ENCODE measurements at regions not wholly inside any gene's neighbourhood (a gene's known extent, or its start where the extent isn't known, plus 50 kb on each side); places are given as distances from the start of the nearest gene placed in this dataset.

DNA sequence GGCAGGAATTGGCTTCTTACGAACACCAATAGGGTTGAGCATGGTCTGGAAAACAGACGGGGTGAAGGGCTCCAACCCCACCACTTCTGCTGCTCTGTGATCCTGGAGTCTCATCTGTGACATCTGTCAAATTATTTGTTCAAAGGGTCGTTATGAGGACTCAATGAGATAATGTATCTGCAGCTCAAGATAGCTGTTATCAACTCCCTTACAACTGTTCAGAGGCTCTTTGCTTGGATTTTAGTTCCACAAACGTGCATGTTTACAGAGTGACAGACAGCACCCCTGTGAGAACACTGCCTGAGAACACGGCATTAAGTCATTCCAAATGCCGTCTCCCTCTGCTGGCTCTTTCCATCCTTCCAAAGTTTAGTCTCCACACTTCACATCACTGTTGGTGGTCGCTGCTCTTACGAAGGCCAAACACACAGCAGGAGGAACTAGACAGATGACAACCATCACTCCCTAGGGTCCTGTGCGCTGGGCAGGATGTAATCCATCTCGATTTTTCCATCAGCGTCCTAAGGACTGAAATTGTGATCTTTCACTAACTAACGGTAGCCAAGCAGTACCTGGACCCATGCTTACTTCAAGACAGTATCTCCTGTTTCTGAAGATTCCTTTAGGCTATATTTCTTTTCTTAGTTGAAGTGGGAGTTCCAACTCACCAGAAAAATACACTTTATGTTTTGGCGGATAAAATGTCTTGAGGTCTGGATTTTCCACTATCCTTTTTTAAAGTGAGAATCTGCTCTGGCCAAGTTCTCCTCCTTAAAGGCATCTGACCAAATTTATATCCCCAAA lies 220.3 kb downstream of the ANAPC1 start:
- no peak overlapping the region for H3K4me2 ChIP-seq (ENCODE audit: insufficient read depth, low read length, poor library complexity, severe bottlenecking)
- no peak overlapping the region for H3K4ac ChIP-seq (ENCODE audit: low read length)
- peak overlapping the region; percentile 58 for H2AK5ac ChIP-seq (ENCODE audit: low read depth, low read length)
- no peak overlapping the region for H3K9ac ChIP-seq (ENCODE audit: low read depth, low read length, poor library complexity)
- no peak overlapping the region for H2AFZ ChIP-seq (ENCODE audit: low read length)
- no peak for DNase-seq (ENCODE audit: low spot score)
- H3K4me1 ChIP-seq (ENCODE audit: control insufficient read depth in 2 of 2, insufficient read depth in 1 of 2, low read depth in 1 of 2, low read length in 2 of 2), result peaks cover 2 to 11% of the 10 kb centered on the region in 2 donors
- H3K18ac ChIP-seq (ENCODE audit: low read length), result peak overlapping the region; percentile 73
- no peak overlapping the region for H3K14ac ChIP-seq (ENCODE audit: low read length)
- H4K8ac ChIP-seq (ENCODE audit: low read depth, low read length), result no peak overlapping the region
- H3K27ac ChIP-seq (replicated peaks; ENCODE audit: low read length), result no peak overlapping the region
- no peak overlapping the region for H2BK15ac ChIP-seq (ENCODE audit: low read length)
- H3K36me3 ChIP-seq (replicated peaks in 1 of 2; ENCODE audit: control insufficient read depth in 2 of 2, insufficient read depth in 2 of 2, low read length in 2 of 2), result no peaks in the 10 kb centered on the region
- no peak overlapping the region for H3K4me3 ChIP-seq (ENCODE audit: low read length in 2 of 2)
- H2BK5ac ChIP-seq (ENCODE audit: low read length), result no peak overlapping the region
- H4K91ac ChIP-seq (ENCODE audit: low read depth, low read length, poor library complexity), result no peak overlapping the region
- WGBS, 2 donors (ENCODE audit: extremely low coverage in 2 of 2, insufficient read length in 2 of 2, insufficient replicate concordance in 1 of 2), result no CpG with 5 or more reads among the region's 13 CpGs
- H3K79me1 ChIP-seq (ENCODE audit: low read depth, low read length), result no peaks in the 10 kb centered on the region
- H3K27me3 ChIP-seq (ENCODE audit: control insufficient read depth in 3 of 3, insufficient read depth in 3 of 3, low read depth in 1 of 3, low read length in 3 of 3), result no peaks in the 10 kb centered on the region
- no peak overlapping the region for H2BK12ac ChIP-seq (ENCODE audit: low read length)
- H2BK120ac ChIP-seq (ENCODE audit: low read depth, low read length), result no peak overlapping the region
- peaks cover 12 to 14% of the 10 kb centered on the region in 2 donors for H3K9me3 ChIP-seq (replicated peaks in 1 of 2; ENCODE audit: control insufficient read depth in 2 of 2, insufficient read depth in 1 of 2, low read depth in 1 of 2, low read length in 2 of 2)
- H3K23ac ChIP-seq (ENCODE audit: low read depth, low read length, poor library complexity), result peak overlapping the region; percentile 25

DNA sequence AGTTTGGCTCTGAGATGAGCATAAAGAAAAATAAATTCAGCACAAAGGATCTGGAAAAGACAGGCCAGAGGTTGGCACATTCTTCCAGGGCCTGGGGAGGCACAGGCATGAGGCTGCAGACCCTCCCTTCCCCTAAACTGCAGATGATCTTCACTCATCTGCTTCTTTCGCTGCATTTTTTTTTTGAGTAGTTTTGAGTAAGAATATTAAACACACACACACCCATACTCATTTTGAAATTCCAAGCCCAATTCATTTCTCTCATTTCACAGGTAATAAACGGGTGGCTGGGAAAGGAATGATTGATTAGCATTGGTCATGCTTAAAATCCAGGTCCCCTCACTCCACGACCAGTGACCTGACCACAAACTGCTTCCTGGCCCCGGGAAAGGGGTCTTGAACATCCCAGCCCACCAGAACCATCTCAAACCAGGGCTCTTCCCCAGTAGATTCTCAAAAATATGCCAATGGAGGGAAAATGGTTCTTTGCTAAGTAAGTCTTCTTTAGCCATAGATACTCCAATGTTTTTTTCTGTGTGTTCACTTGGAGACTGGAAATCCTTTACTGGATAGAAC lies 219.6 kb downstream of the ANAPC1 start:
- no peak overlapping the region for H2BK15ac ChIP-seq (ENCODE audit: low read length)
- H2AFZ ChIP-seq (ENCODE audit: low read length), result no peak overlapping the region
- H3K14ac ChIP-seq (ENCODE audit: low read length), result no peak overlapping the region
- H2BK12ac ChIP-seq (ENCODE audit: low read length), result no peak overlapping the region
- H3K27ac ChIP-seq (replicated peaks; ENCODE audit: low read length), result no peak overlapping the region
- no peaks in the 10 kb centered on the region for H3K27me3 ChIP-seq (ENCODE audit: control insufficient read depth in 3 of 3, insufficient read depth in 3 of 3, low read depth in 1 of 3, low read length in 3 of 3)
- no peak overlapping the region for H2BK5ac ChIP-seq (ENCODE audit: low read length)
- WGBS, 2 donors (ENCODE audit: extremely low coverage in 2 of 2, insufficient read length in 2 of 2, insufficient replicate concordance in 1 of 2), result no CpG with 5 or more reads among the region's 4 CpGs
- no peak overlapping the region for H3K23ac ChIP-seq (ENCODE audit: low read depth, low read length, poor library complexity)
- H3K4me3 ChIP-seq (ENCODE audit: low read length in 2 of 2), result no peak overlapping the region
- no peak overlapping the region for H4K91ac ChIP-seq (ENCODE audit: low read depth, low read length, poor library complexity)
- peaks cover 14 to 20% of the 10 kb centered on the region in 2 donors for H3K9me3 ChIP-seq (replicated peaks in 1 of 2; ENCODE audit: control insufficient read depth in 2 of 2, insufficient read depth in 1 of 2, low read depth in 1 of 2, low read length in 2 of 2)
- H2AK5ac ChIP-seq (ENCODE audit: low read depth, low read length), result no peak overlapping the region
- no peak overlapping the region for H3K18ac ChIP-seq (ENCODE audit: low read length)
- H3K79me1 ChIP-seq (ENCODE audit: low read depth, low read length), result no peaks in the 10 kb centered on the region
- H4K8ac ChIP-seq (ENCODE audit: low read depth, low read length), result no peak overlapping the region
- H3K4ac ChIP-seq (ENCODE audit: low read length), result no peak overlapping the region
- H2BK120ac ChIP-seq (ENCODE audit: low read depth, low read length), result no peak overlapping the region
- no peaks in the 10 kb centered on the region for H3K36me3 ChIP-seq (replicated peaks in 1 of 2; ENCODE audit: control insufficient read depth in 2 of 2, insufficient read depth in 2 of 2, low read length in 2 of 2)
- peaks cover 2 to 6% of the 10 kb centered on the region in 2 donors for H3K4me1 ChIP-seq (ENCODE audit: control insufficient read depth in 2 of 2, insufficient read depth in 1 of 2, low read depth in 1 of 2, low read length in 2 of 2)
- no peak overlapping the region for H3K4me2 ChIP-seq (ENCODE audit: insufficient read depth, low read length, poor library complexity, severe bottlenecking)
- DNase-seq (ENCODE audit: low spot score), result no peak
- H3K9ac ChIP-seq (ENCODE audit: low read depth, low read length, poor library complexity), result no peak overlapping the region

DNA sequence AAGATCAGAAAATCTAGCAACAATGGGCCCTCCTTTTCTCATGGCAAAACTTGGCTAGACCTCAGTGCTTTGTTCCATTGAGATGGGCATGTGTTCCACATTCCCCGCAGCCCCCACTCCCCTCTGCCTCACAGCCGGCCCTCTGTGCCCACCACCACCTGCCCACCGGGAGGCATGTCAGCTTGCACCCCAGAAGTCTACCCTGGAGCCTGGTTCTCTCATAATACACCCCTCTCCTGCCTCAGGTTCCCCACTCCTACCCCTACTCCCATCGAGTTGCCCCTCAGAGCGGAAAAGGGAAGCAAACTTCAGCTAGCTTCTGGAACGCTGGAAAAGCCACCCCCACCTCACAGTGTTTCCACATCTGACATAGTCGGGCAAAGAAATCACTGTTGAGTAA lies 219.0 kb downstream of the ANAPC1 start:
- Histone ChIP-seq H4K8ac (ENCODE audit: low read depth, low read length) (no peak overlapping the region), H3K27me3 (ENCODE audit: control insufficient read depth in 3 of 3, insufficient read depth in 3 of 3, low read depth in 1 of 3, low read length in 3 of 3) (no peaks in the 10 kb centered on the region), H2BK120ac (ENCODE audit: low read depth, low read length) (no peak overlapping the region), H3K4me2 (ENCODE audit: insufficient read depth, low read length, poor library complexity, severe bottlenecking) (no peak overlapping the region), H3K27ac (replicated peaks; ENCODE audit: low read length) (no peak overlapping the region), H2BK15ac (ENCODE audit: low read length) (no peak overlapping the region), H3K18ac (ENCODE audit: low read length) (peak overlapping the region; percentile 20), H4K91ac (ENCODE audit: low read depth, low read length, poor library complexity) (no peak overlapping the region), H2BK12ac (ENCODE audit: low read length) (no peak overlapping the region), H3K4me1 (ENCODE audit: control insufficient read depth in 2 of 2, insufficient read depth in 1 of 2, low read depth in 1 of 2, low read length in 2 of 2) (peaks cover 1% of the 10 kb centered on the region in 2 donors), H3K79me1 (ENCODE audit: low read depth, low read length) (no peaks in the 10 kb centered on the region), H3K9me3 (replicated peaks in 1 of 2; ENCODE audit: control insufficient read depth in 2 of 2, insufficient read depth in 1 of 2, low read depth in 1 of 2, low read length in 2 of 2) (peaks cover 14 to 21% of the 10 kb centered on the region in 2 donors), H3K4ac (ENCODE audit: low read length) (no peak overlapping the region), H3K4me3 (ENCODE audit: low read length in 2 of 2) (no peak overlapping the region), H3K36me3 (replicated peaks in 1 of 2; ENCODE audit: control insufficient read depth in 2 of 2, insufficient read depth in 2 of 2, low read length in 2 of 2) (no peaks in the 10 kb centered on the region), H2AK5ac (ENCODE audit: low read depth, low read length) (peak overlapping the region; percentile 11), H2AFZ (ENCODE audit: low read length) (no peak overlapping the region), H3K23ac (ENCODE audit: low read depth, low read length, poor library complexity) (no peak overlapping the region), H3K9ac (ENCODE audit: low read depth, low read length, poor library complexity) (no peak overlapping the region), H3K14ac (ENCODE audit: low read length) (no peak overlapping the region), H2BK5ac (ENCODE audit: low read length) (no peak overlapping the region)
- no CpG with 5 or more reads among the region's 7 CpGs for WGBS, 2 donors (ENCODE audit: extremely low coverage in 2 of 2, insufficient read length in 2 of 2, insufficient replicate concordance in 1 of 2)
- no peak for DNase-seq (ENCODE audit: low spot score)

DNA sequence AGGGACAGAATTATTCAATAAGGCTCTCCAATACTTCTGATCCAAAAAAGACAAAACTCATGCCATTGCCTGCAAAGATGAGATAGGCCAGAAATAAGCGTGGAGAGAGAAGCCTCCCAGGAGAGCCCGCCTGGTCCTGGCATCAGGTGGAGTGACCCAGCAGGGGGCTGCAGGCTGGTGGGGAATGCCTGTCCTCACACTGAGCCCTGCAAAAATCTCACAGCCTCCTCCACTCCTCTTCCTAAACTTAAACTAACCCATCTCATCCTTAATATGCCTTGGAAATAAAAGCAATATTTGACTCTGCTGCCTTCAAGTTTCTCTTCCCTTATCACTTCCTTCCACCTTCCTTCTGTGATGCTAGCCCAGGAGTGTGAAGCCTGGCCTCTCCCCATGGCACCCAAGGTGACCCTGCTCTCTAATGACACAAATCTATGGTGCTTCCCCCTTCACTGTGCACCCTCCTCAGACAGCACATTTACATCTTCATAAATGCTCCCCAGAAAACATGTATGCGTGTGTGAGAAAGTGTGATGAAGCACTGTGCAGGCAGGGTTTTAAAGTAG lies 218.4 kb downstream of the ANAPC1 start:
- H3K4ac ChIP-seq (ENCODE audit: low read length), result no peak overlapping the region
- no peaks in the 10 kb centered on the region for H3K36me3 ChIP-seq (replicated peaks in 1 of 2; ENCODE audit: control insufficient read depth in 2 of 2, insufficient read depth in 2 of 2, low read length in 2 of 2)
- H3K27me3 ChIP-seq (ENCODE audit: control insufficient read depth in 3 of 3, insufficient read depth in 3 of 3, low read depth in 1 of 3, low read length in 3 of 3), result no peaks in the 10 kb centered on the region
- no peak overlapping the region for H3K4me2 ChIP-seq (ENCODE audit: insufficient read depth, low read length, poor library complexity, severe bottlenecking)
- H3K9ac ChIP-seq (ENCODE audit: low read depth, low read length, poor library complexity), result no peak overlapping the region
- H2AK5ac ChIP-seq (ENCODE audit: low read depth, low read length), result no peak overlapping the region
- H3K9me3 ChIP-seq (replicated peaks in 1 of 2; ENCODE audit: control insufficient read depth in 2 of 2, insufficient read depth in 1 of 2, low read depth in 1 of 2, low read length in 2 of 2), result peaks cover 14 to 21% of the 10 kb centered on the region in 2 donors
- no peak for DNase-seq (ENCODE audit: low spot score)
- no peak overlapping the region for H2BK15ac ChIP-seq (ENCODE audit: low read length)
- no peak overlapping the region for H4K91ac ChIP-seq (ENCODE audit: low read depth, low read length, poor library complexity)
- H2BK5ac ChIP-seq (ENCODE audit: low read length), result no peak overlapping the region
- peaks cover 1 to 8% of the 10 kb centered on the region in 2 donors for H3K4me1 ChIP-seq (ENCODE audit: control insufficient read depth in 2 of 2, insufficient read depth in 1 of 2, low read depth in 1 of 2, low read length in 2 of 2)
- no peak overlapping the region for H3K18ac ChIP-seq (ENCODE audit: low read length)
- H3K27ac ChIP-seq (replicated peaks; ENCODE audit: low read length), result no peak overlapping the region
- H3K14ac ChIP-seq (ENCODE audit: low read length), result no peak overlapping the region
- H2AFZ ChIP-seq (ENCODE audit: low read length), result no peak overlapping the region
- no peaks in the 10 kb centered on the region for H3K79me1 ChIP-seq (ENCODE audit: low read depth, low read length)
- H3K23ac ChIP-seq (ENCODE audit: low read depth, low read length, poor library complexity), result no peak overlapping the region
- no peak overlapping the region for H2BK12ac ChIP-seq (ENCODE audit: low read length)
- no peak overlapping the region for H2BK120ac ChIP-seq (ENCODE audit: low read depth, low read length)
- no CpG with 5 or more reads among the region's 3 CpGs for WGBS, 2 donors (ENCODE audit: extremely low coverage in 2 of 2, insufficient read length in 2 of 2, insufficient replicate concordance in 1 of 2)
- no peak overlapping the region for H3K4me3 ChIP-seq (ENCODE audit: low read length in 2 of 2)
- no peak overlapping the region for H4K8ac ChIP-seq (ENCODE audit: low read depth, low read length)

Data from neuronal stem cell (in vitro differentiated cells).